SK-N-SH treated with all-trans-retinoic acid at 6 μM for 48 hours (cell line): ENCODE measurements at regions not wholly inside any gene's neighbourhood (a gene's known extent, or its start where the extent isn't known, plus 50 kb on each side); places are given as distances from the start of the nearest gene placed in this dataset.

Experiments
- ATAC-seq: fragments of 200-7000 bp; cut with Tn5 transposase; 3 replicates; pipeline ENCODE4 v1.9.1; 2020; ENCODE audit warnings: mild to moderate bottlenecking, moderate library complexity
- ARNTL ChIP-seq: fragments of 450-650 bp; formaldehyde crosslinking; IDR thresholded peaks from 2 replicates; pipeline ENCODE4 v1.5.0; 2020; ENCODE audit warnings: low read depth, mild to moderate bottlenecking, moderate library complexity, borderline replicate concordance
- BACH2 ChIP-seq: fragments of 250-450 bp; sonication (Bioruptor Pico); IDR thresholded peaks from 2 replicates; pipeline ENCODE4 v1.9.0; 2021; ENCODE audit warnings: mild to moderate bottlenecking, borderline replicate concordance
- CREB5 ChIP-seq: fragments of 250-450 bp; sonication (Bioruptor Pico); IDR thresholded peaks from 2 replicates; pipeline ENCODE4 v1.5.1; 2020; ENCODE audit warnings: low read depth, mild to moderate bottlenecking, moderate library complexity
- CSDC2 ChIP-seq: fragments of 250-450 bp; sonication (Bioruptor Pico); IDR thresholded peaks from 2 replicates; pipeline ENCODE4 v1.5.0; 2020; ENCODE audit warnings: mild to moderate bottlenecking, moderate library complexity
- ESRRG ChIP-seq: fragments of 250-450 bp; sonication (Bioruptor Pico); IDR thresholded peaks from 2 replicates; pipeline ENCODE4 v1.6.1; 2021; ENCODE audit warnings: mild to moderate bottlenecking
- GLIS3 ChIP-seq: fragments of 250-450 bp; sonication (Bioruptor Pico); IDR thresholded peaks from 2 replicates; pipeline ENCODE4 v1.5.0; 2020; ENCODE audit warnings: mild to moderate bottlenecking, moderate library complexity
- ISL1 ChIP-seq: fragments of 250-450 bp; sonication (Bioruptor Pico); IDR thresholded peaks from 2 replicates; pipeline ENCODE4 v2.1.2; 2022; ENCODE audit warnings: mild to moderate bottlenecking, moderate library complexity
- OSR1 ChIP-seq: fragments of 250-450 bp; sonication (Bioruptor Pico); IDR thresholded peaks from 2 replicates; pipeline ENCODE4 v1.8.0; 2022; ENCODE audit warnings: moderate library complexity, mild to moderate bottlenecking, inconsistent platforms
- PATZ1 ChIP-seq: fragments of 250-450 bp; sonication (Bioruptor Pico); IDR thresholded peaks from 2 replicates; pipeline ENCODE4 v1.8.0; 2020; ENCODE audit warnings: mild to moderate bottlenecking, moderate library complexity, borderline replicate concordance
- PPARA ChIP-seq: fragments of 250-450 bp; sonication (Bioruptor Pico); IDR thresholded peaks from 2 replicates; pipeline ENCODE4 v1.5.0; 2020; ENCODE audit warnings: mild to moderate bottlenecking, borderline replicate concordance
- RARB ChIP-seq: fragments of 250-450 bp; sonication (Bioruptor Pico); IDR thresholded peaks from 2 replicates; pipeline ENCODE4 v1.8.0; 2021; ENCODE audit warnings: mild to moderate bottlenecking, moderate library complexity
- SNAI2 ChIP-seq: fragments of 250-450 bp; sonication (Bioruptor Pico); IDR thresholded peaks from 2 replicates; pipeline ENCODE4 v1.5.0; 2020; ENCODE audit warnings: mild to moderate bottlenecking, moderate library complexity
- TCF4 ChIP-seq: fragments of 250-450 bp; sonication (Bioruptor Pico); IDR thresholded peaks from 2 replicates; pipeline ENCODE4 v1.8.0; 2021; ENCODE audit warnings: mild to moderate bottlenecking, moderate library complexity, borderline replicate concordance
- TOX ChIP-seq: fragments of 250-450 bp; sonication (Bioruptor Pico); IDR thresholded peaks from 2 replicates; pipeline ENCODE4 v1.8.0; 2021; ENCODE audit warnings: mild to moderate bottlenecking, moderate library complexity, borderline replicate concordance
- TSHZ2 ChIP-seq: fragments of 250-450 bp; sonication (Bioruptor Pico); IDR thresholded peaks from 2 replicates; pipeline ENCODE4 v1.5.0; 2020; ENCODE audit warnings: mild to moderate bottlenecking, moderate library complexity
- ZFP3 ChIP-seq: fragments of 250-450 bp; sonication (Bioruptor Pico); IDR thresholded peaks from 2 replicates; pipeline ENCODE4 v1.5.0; 2020; ENCODE audit warnings: mild to moderate bottlenecking, moderate library complexity
- ZFP30 ChIP-seq: fragments of 450-650 bp; formaldehyde crosslinking; IDR thresholded peaks from 2 replicates; pipeline ENCODE4 v1.5.0; 2022; ENCODE audit warnings: mild to moderate bottlenecking, moderate library complexity
- ZNF565 ChIP-seq: fragments of 450-650 bp; formaldehyde crosslinking; conservative IDR thresholded peaks from 2 replicates; pipeline ENCODE4 v1.5.0; 2020; ENCODE audit warnings: low read depth, mild to moderate bottlenecking, moderate library complexity
- ZNF70 ChIP-seq: fragments of 450-650 bp; formaldehyde crosslinking; IDR thresholded peaks from 2 replicates; pipeline ENCODE4 v1.5.0; 2020; ENCODE audit warnings: mild to moderate bottlenecking, moderate library complexity
- TF ChIP-seq, protein P1 (sequence below): fragments of 250-450 bp; sonication (Bioruptor Pico); IDR thresholded peaks from 2 replicates; pipeline ENCODE4 v1.5.1; 2021; ENCODE audit warnings: mild to moderate bottlenecking, moderate library complexity
- TF ChIP-seq, protein P2 (sequence below): fragments of 250-450 bp; sonication (Bioruptor Pico); IDR thresholded peaks from 2 replicates; pipeline ENCODE4 v1.8.0; 2021; ENCODE audit warnings: low read depth, mild to moderate bottlenecking, moderate library complexity, borderline replicate concordance

- TF ChIP-seq ISL1 (CRISPR knock-in tag), result no peak
- no peak for TF ChIP-seq ARNTL (CRISPR knock-in tag)
- no peak for TF ChIP-seq TOX (CRISPR knock-in tag)
- TF ChIP-seq PATZ1, result no peak
- TF ChIP-seq, protein P1, sequence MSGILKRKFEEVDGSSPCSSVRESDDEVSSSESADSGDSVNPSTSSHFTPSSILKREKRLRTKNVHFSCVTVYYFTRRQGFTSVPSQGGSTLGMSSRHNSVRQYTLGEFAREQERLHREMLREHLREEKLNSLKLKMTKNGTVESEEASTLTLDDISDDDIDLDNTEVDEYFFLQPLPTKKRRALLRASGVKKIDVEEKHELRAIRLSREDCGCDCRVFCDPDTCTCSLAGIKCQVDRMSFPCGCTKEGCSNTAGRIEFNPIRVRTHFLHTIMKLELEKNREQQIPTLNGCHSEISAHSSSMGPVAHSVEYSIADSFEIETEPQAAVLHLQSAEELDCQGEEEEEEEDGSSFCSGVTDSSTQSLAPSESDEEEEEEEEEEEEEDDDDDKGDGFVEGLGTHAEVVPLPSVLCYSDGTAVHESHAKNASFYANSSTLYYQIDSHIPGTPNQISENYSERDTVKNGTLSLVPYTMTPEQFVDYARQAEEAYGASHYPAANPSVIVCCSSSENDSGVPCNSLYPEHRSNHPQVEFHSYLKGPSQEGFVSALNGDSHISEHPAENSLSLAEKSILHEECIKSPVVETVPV, result no peak
- no peak for TF ChIP-seq GLIS3 (CRISPR knock-in tag)
- no peak for TF ChIP-seq RARB (CRISPR knock-in tag)
- TF ChIP-seq ESRRG (CRISPR knock-in tag), result no peak
- no peak for TF ChIP-seq CREB5 (CRISPR knock-in tag)
- TF ChIP-seq, protein P2, sequence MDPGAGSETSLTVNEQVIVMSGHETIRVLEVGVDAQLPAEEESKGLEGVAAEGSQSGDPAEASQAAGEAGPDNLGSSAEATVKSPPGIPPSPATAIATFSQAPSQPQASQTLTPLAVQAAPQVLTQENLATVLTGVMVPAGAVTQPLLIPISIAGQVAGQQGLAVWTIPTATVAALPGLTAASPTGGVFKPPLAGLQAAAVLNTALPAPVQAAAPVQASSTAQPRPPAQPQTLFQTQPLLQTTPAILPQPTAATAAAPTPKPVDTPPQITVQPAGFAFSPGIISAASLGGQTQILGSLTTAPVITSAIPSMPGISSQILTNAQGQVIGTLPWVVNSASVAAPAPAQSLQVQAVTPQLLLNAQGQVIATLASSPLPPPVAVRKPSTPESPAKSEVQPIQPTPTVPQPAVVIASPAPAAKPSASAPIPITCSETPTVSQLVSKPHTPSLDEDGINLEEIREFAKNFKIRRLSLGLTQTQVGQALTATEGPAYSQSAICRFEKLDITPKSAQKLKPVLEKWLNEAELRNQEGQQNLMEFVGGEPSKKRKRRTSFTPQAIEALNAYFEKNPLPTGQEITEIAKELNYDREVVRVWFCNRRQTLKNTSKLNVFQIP (CRISPR knock-in tag), result no peak
- TF ChIP-seq ZFP30 (CRISPR knock-in tag), result no peak
- no peak for TF ChIP-seq TCF4
- no peak for TF ChIP-seq ZNF70 (CRISPR knock-in tag)
- no peak for TF ChIP-seq OSR1
- TF ChIP-seq ZFP3 (CRISPR knock-in tag), result no peak
Measured at GRCh38 chr2:125107446-125107845, 1082.4 kb downstream of the CNTNAP5 start.

DNA sequence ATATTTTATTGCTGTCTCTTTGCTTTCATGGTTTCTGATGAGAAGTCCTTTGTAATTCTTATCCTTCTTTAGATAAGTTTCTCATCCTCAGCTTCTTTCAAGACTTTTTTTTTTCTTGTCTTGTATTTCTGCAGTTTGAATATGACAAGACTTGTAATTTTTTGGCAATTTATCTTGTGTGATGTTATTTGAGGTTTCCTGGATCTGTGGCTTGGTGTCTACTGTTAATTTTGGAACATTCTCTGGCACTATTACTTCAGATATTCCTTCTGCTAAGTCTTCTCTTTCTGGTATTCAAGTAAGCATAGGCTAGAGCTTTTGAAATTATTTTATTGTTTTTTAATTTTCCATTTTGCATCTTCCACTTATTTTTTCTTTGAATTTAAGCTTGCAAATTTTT is 1083.2 kb downstream of the CNTNAP5 start:
- TF ChIP-seq CREB5 (CRISPR knock-in tag) (no peak), SNAI2 (CRISPR knock-in tag) (no peak), TCF4 (no peak), ZFP3 (CRISPR knock-in tag) (no peak), TSHZ2 (CRISPR knock-in tag) (no peak), OSR1 (no peak), ISL1 (CRISPR knock-in tag) (no peak), ZNF70 (CRISPR knock-in tag) (no peak), ESRRG (CRISPR knock-in tag) (no peak), PPARA (CRISPR knock-in tag) (no peak), BACH2 (CRISPR knock-in tag) (no peak)
- TF ChIP-seq, all 23 proteins: peak for 0

More at GRCh38 chr2:125107446-125107845, 1082.4 kb downstream of the CNTNAP5 start:
- no peak for ATAC-seq

DNA sequence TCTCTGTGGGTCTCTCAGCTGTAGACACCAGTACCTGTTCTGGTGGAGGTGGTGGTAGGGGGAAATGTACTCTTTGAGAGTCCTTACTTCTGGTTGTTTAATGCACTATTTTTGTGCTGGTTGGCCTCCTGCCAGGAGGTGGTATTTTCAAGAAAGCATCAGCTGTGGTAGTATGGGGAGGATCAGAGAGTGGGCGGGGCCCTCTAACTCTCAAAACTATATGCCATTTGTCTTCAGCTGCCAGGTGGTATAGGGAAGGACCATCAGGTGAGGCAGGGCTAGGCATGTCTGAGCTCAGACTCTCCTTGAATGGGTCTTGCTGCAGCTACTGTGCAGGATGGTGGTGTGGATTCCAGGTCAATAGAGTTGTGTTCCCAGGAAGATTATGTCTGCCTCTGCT is 1100.8 kb downstream of the CNTNAP5 start:
- ATAC-seq, result no peak
- TF ChIP-seq ZFP3 (CRISPR knock-in tag) (no peak), ZNF565 (CRISPR knock-in tag) (no peak), CSDC2 (CRISPR knock-in tag) (no peak), ESRRG (CRISPR knock-in tag) (no peak), TSHZ2 (CRISPR knock-in tag) (no peak), BACH2 (CRISPR knock-in tag) (no peak)
- TF ChIP-seq, protein P2 (CRISPR knock-in tag), result no peak

More for the DNA sequence above, 1083.2 kb downstream of the CNTNAP5 start:
- ATAC-seq, result no peak
